Heart right ventricle (tissue), 16 donors: ENCODE measurements at regions not wholly inside any gene's neighbourhood (a gene's known extent, or its start where the extent isn't known, plus 50 kb on each side); places are given as distances from the start of the nearest gene placed in this dataset.

ENCODE experiments used
- ATAC-seq, 8 donors: fragments of 200-7000 bp; cut with Tn5 transposase; one replicate each; pipeline ENCODE4 v1.9.1; 2020; ENCODE audit warnings: mild to moderate bottlenecking in 8 of 8, moderate library complexity in 8 of 8, moderate number of reproducible peaks in 1 of 8
- DNase-seq, 2 donors: peaks; one replicate each; pipeline ENCODE4 v3.0.0-alpha.2; 2020
- H3K27ac ChIP-seq, 10 donors: fragments of 200-600 bp; sonication (generic) in 2 of 10; one replicate each; pipeline versions ENCODE4 v1.5.0 to v1.8.0; 2020 to 2022; ENCODE audit warnings: mild to moderate bottlenecking in 3 of 10
- H3K27me3 ChIP-seq, 7 donors: fragments of 200-600 bp; one replicate each; pipeline ENCODE4 v1.8.0; 2021 to 2022; ENCODE audit warnings: mild to moderate bottlenecking in 2 of 7
- H3K36me3 ChIP-seq, 9 donors: fragments of 200-600 bp; sonication (generic) in 1 of 9; one replicate each; pipeline versions ENCODE4 v1.5.0 to v1.8.0; 2020 to 2022; ENCODE audit warnings: mild to moderate bottlenecking in 2 of 9
- H3K4me1 ChIP-seq, 9 donors: fragments of 200-600 bp; sonication (generic) in 1 of 9; one replicate each; pipeline versions ENCODE4 v1.5.0 to v1.8.0; 2020 to 2022; ENCODE audit warnings: mild to moderate bottlenecking in 4 of 9
- H3K4me3 ChIP-seq, 10 donors: fragments of 200-600 bp; sonication (generic) in 2 of 10; one replicate each; pipeline versions ENCODE4 v1.5.0 to v1.8.0; 2020 to 2022; ENCODE audit warnings: mild to moderate bottlenecking in 7 of 10, moderate library complexity in 2 of 10
- H3K9me3 ChIP-seq, 11 donors: fragments of 200-600 bp in 10 of 11; sonication (generic) in 2 of 11; one replicate each; pipeline versions ENCODE4 v1.5.0 to v1.8.0; 2013 to 2022; ENCODE audit warnings: mild to moderate bottlenecking in 2 of 11, control low read depth in 1 of 11, moderate library complexity in 1 of 11
- CTCF ChIP-seq, 9 donors: fragments of 200-600 bp; sonication (generic) in 2 of 9; IDR thresholded peaks; one replicate each; pipeline versions ENCODE4 v1.5.0 to v1.8.0; 2021 to 2022; ENCODE audit warnings: antibody characterized with exemption in 9 of 9, mild to moderate bottlenecking in 5 of 9, moderate library complexity in 1 of 9
- WGBS, 2 donors: extraction: QIAGEN DNeasy Blood & Tissue Kit; methylation state at CpG; one replicate each; pipeline ENCODE4 v1.1.7; 2013; ENCODE audit warnings: inconsistent platforms in 1 of 2; 5-methylcytosine and 5-hydroxymethylcytosine counted together
- intact Hi-C, 10 donors: fragments of 100-400 bp; cut with DNase I; formaldehyde crosslinking; loops; one replicate each; pipeline versions ENCODE4 v1.11.1 to v1.14.2; 2022
- donor health status: Arrhythmogenic right ventricular cardiomyopathy.
- donor health status: ischemic (EF 13 %, LVEDD 7.1; RV severe dilation, severe dysfunction).
- donor health status: healthy with polysubstance abuse.
- donor health status: DM: no; HTN: yes; CAD: no.
- donor health status: DM: no; HTN: no; CAD: no.
- donor health status: ischemic (EF 25% LVEDD 6.9; RV normal size, moderate dysfunction).
- donor health status: ischemic (EF 25% LVEDD 5.7; RV mildly dilated, moderate dysfunction).
- donor health status: healthy.
- donor health status: DM: yes; HTN: yes; CAD: no.
- donor health status: Ischemic cardiomyopathy.
- donor health status: ischemic (EF 35%, LVEDD 5.7; RV mildly dilated, moderate dysfunction).
- donor health status: nonischemic (EF 11% LVEDD 7.7; RV severe dilation, severe dysfunction).
- donor health status: DM: yes; HTN: yes; CAD: no.
- donor health status: PGD.
- donor health status: ischemic (EF 29% LVEDD 5.4; RV normal size, mild dysfunction).
- donor health status: nonischemic (EF 23%, LVEDD 6.1; RV moderate dilation, normal function).

DNA sequence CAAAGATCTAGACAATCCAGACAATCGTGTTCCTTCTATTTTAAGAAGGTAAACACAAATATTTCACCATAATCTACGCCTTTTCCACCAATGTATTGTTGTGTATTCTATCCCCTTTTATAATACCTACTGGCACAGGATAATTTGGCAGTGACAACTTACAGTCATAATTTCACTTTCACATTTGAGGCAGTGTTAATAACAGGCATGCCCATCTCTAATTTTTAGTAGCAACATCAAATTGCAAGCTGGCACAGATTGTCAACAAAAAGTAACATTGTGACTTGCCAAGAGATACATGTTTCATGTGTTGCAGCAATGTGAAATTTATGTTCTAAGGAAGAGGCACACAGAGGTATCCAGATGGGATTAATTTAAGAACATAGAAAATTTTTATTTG, 912.5 kb upstream of the PABPC4L start:
- no peak overlapping the region for H3K4me3 ChIP-seq
- H3K4me1 ChIP-seq: no peaks in the 10 kb centered on the region
- H3K27me3 ChIP-seq: no peaks in the 10 kb centered on the region
- intact Hi-C loops: no loop called here
- no peak for DNase-seq
- no peak overlapping the region for H3K27ac ChIP-seq
- TF ChIP-seq CTCF (IDR thresholded peaks at IDR 0.05): no peak
- no peak for ATAC-seq
- peaks cover 0 to 20% (median 0%) of the 10 kb centered on the region in 11 donors for H3K9me3 ChIP-seq
- no peaks in the 10 kb centered on the region for H3K36me3 ChIP-seq
- WGBS, 2 donors: 53 to 61% methylated on average over 2 of the region's 2 CpGs

- intact Hi-C loops: no loop called here
- TF ChIP-seq CTCF (IDR thresholded peaks at IDR 0.05): no peak
- H3K4me3 ChIP-seq: no peak overlapping the region
- H3K4me1 ChIP-seq: no peaks in the 10 kb centered on the region
- no peak overlapping the region for H3K27ac ChIP-seq
- no peak for ATAC-seq
- no peak for DNase-seq
- H3K36me3 ChIP-seq: no peaks in the 10 kb centered on the region
- WGBS, 2 donors: 87 to 91% methylated on average over 2 of the region's 2 CpGs
- no peaks in the 10 kb centered on the region for H3K27me3 ChIP-seq
- H3K9me3 ChIP-seq: no peaks in the 10 kb centered on the region
Measured at GRCh38 chr4:135098061-135098460, 896.5 kb upstream of the PABPC4L start.

- Histone ChIP-seq H3K4me1 (no peaks in the 10 kb centered on the region), H3K27ac (no peak overlapping the region), H3K27me3 (no peaks in the 10 kb centered on the region), H3K36me3 (no peaks in the 10 kb centered on the region), H3K4me3 (no peak overlapping the region), H3K9me3 (peaks cover 0 to 38% (median 3%) of the 10 kb centered on the region in 11 donors)
- DNase-seq (no peak), ATAC-seq (no peak)
- WGBS, 2 donors: 79 to 82% methylated on average over 2 of the region's 2 CpGs
- intact Hi-C loops: no loop called here
- TF ChIP-seq CTCF (IDR thresholded peaks at IDR 0.05): no peak
Measured at GRCh38 chr4:135073389-135073788, 871.8 kb upstream of the PABPC4L start.

- ATAC-seq (no peak), DNase-seq (no peak)
- intact Hi-C loops: no loop called here
- 23 to 43% methylated on average over 3 of the region's 3 CpGs for WGBS, 2 donors
- no peak overlapping the region for H3K27ac ChIP-seq
- no peaks in the 10 kb centered on the region for H3K36me3 ChIP-seq
- peaks cover 0 to 30% (median 3%) of the 10 kb centered on the region in 11 donors for H3K9me3 ChIP-seq
- no peak overlapping the region for H3K4me3 ChIP-seq
- no peak for TF ChIP-seq CTCF (IDR thresholded peaks at IDR 0.05)
- no peaks in the 10 kb centered on the region for H3K27me3 ChIP-seq
- no peaks in the 10 kb centered on the region for H3K4me1 ChIP-seq
Measured at GRCh38 chr4:135072553-135072952, 871.0 kb upstream of the PABPC4L start.

DNA sequence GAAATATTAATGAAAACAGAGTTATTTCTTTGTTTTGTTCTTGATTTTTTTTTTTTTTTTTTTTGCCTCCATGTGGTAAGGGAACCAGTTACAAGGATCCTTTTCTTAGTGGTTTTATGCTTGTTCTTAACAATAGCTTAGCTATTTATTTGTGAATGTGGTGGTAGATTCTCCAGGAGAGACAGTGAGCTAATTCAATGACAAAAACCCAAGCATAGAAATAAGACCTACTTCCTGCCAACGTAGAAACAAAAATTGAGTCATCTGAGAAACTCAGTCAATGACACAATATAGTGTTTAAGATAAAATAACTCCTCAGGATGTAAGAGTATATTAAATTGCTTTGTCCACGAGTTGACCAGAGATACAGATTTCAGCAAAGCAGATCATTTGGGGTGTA, 863.8 kb upstream of the PABPC4L start:
- H3K4me3 ChIP-seq: no peak overlapping the region
- ATAC-seq (no peak), DNase-seq (no peak)
- WGBS, 2 donors: 40 to 43% methylated on average over 2 of the region's 2 CpGs
- intact Hi-C loops: no loop called here
- H3K4me1 ChIP-seq: no peaks in the 10 kb centered on the region
- no peaks in the 10 kb centered on the region for H3K36me3 ChIP-seq
- H3K27me3 ChIP-seq: no peaks in the 10 kb centered on the region
- no peak overlapping the region for H3K27ac ChIP-seq
- peaks cover 0 to 5% (median 0%) of the 10 kb centered on the region in 11 donors for H3K9me3 ChIP-seq
- TF ChIP-seq CTCF (IDR thresholded peaks at IDR 0.05): no peak
